Right lobe of liver (tissue), 4 donors: ENCODE measurements at regions not wholly inside any gene's neighbourhood (a gene's known extent, or its start where the extent isn't known, plus 50 kb on each side); places are given as distances from the start of the nearest gene placed in this dataset.

Experiments
- POLR2A ChIP-seq: fragments of 450-650 bp; IDR thresholded peaks from one replicate; pipeline ENCODE4 v1.6.1; 2017; ENCODE audit warnings: antibody characterized with exemption, mild to moderate bottlenecking
- TF ChIP-seq, protein P1 (sequence below), 4 donors: fragments of 200-600 bp in 3 of 4; fragments of 450-650 bp in 1 of 4; IDR thresholded peaks; one replicate each; pipeline versions ENCODE4 v1.5.1 to v1.8.0; 2016 to 2022; ENCODE audit warnings: antibody characterized with exemption in 4 of 4, mild to moderate bottlenecking in 2 of 4
- donor health status: DM: no; HTN: no; CAD: no.
- donor health status: DM: no; HTN: no; CAD: no.
- donor health status: DM: no; HTN: yes; CAD: no.

DNA sequence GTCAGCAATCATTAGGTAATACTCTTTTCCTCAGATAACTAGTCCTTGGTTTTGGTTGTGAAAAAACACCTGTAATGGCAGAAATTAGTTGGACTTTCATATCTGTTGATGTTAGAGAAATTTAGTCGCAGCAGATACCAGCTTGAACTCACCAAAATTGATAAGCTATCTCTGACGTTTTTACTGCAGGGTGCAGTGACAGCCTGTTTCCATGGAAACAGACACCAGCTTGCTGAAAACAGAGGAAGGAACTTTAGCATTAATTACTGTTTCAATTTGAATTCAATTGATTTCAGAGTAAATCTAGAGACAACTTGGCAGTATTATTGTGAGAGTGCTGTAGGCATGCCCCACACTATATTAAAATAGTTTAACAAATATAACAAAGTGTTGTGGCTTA is 246.5 kb downstream of the PPP1R2C start:
- TF ChIP-seq, protein P1, sequence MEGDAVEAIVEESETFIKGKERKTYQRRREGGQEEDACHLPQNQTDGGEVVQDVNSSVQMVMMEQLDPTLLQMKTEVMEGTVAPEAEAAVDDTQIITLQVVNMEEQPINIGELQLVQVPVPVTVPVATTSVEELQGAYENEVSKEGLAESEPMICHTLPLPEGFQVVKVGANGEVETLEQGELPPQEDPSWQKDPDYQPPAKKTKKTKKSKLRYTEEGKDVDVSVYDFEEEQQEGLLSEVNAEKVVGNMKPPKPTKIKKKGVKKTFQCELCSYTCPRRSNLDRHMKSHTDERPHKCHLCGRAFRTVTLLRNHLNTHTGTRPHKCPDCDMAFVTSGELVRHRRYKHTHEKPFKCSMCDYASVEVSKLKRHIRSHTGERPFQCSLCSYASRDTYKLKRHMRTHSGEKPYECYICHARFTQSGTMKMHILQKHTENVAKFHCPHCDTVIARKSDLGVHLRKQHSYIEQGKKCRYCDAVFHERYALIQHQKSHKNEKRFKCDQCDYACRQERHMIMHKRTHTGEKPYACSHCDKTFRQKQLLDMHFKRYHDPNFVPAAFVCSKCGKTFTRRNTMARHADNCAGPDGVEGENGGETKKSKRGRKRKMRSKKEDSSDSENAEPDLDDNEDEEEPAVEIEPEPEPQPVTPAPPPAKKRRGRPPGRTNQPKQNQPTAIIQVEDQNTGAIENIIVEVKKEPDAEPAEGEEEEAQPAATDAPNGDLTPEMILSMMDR (IDR thresholded peaks at IDR 0.05), result no peak
- TF ChIP-seq POLR2A, result no peak
